ENCODE measurements at regions not wholly inside any gene's neighbourhood (a gene's known extent, or its start where the extent isn't known, plus 50 kb on each side); places are given as distances from the start of the nearest gene placed in this dataset.
"Not testable (repeated sequence)": the region's sequence is repeated elsewhere in the genome, so short reads cannot be mapped to it uniquely, and the experiment has no call there.

- TF ChIP-seq ZNF416 (CRISPR knock-in tag; IDR thresholded peaks at IDR 0.05) (no peak), MXD4 (CRISPR knock-in tag; IDR thresholded peaks at IDR 0.05; ENCODE audit: borderline replicate concordance) (no peak), USF1 (CRISPR knock-in tag; IDR thresholded peaks at IDR 0.05) (no peak)
These were observed 216.3 kb downstream of the HHIP start (continued) for GRCh38 chr4:144862210-144862609.

GRCh38 chr4:144864891-144865290 lies 218.9 kb downstream of the HHIP start:
- not testable (repeated sequence) for ATAC-seq

GRCh38 chr4:144868309-144868708 lies 222.4 kb downstream of the HHIP start:
- no peak overlapping the region for H3K27ac Mint-ChIP-seq
- TF ChIP-seq AR (CRISPR knock-in tag; IDR thresholded peaks at IDR 0.05) (no peak), ATF6 (CRISPR knock-in tag; IDR thresholded peaks at IDR 0.05) (no peak), IRF1 (CRISPR knock-in tag; IDR thresholded peaks at IDR 0.05) (no peak), E2F1 (CRISPR knock-in tag; IDR thresholded peaks at IDR 0.05) (no peak), STAT6 (CRISPR knock-in tag; conservative IDR thresholded peaks at IDR 0.05; ENCODE audit: low read depth) (no peak), CTCF (IDR thresholded peaks at IDR 0.05) (no peak), ZNF425 (CRISPR knock-in tag; conservative IDR thresholded peaks at IDR 0.05) (no peak), PREB (CRISPR knock-in tag; IDR thresholded peaks at IDR 0.05; ENCODE audit: borderline replicate concordance) (no peak), OVOL2 (CRISPR knock-in tag; IDR thresholded peaks at IDR 0.05; ENCODE audit: borderline replicate concordance) (no peak), FOXP4 (CRISPR knock-in tag; IDR thresholded peaks at IDR 0.05) (no peak)

More at GRCh38 chr4:144864891-144865290, 218.9 kb downstream of the HHIP start:
- H3K4me1 Mint-ChIP-seq; H3K4me3 Mint-ChIP-seq; POLR2A ChIA-PET; H3K27me3 Mint-ChIP-seq (ENCODE audit: low read depth); CTCF ChIA-PET; H3K27ac Mint-ChIP-seq; DNase-seq (ENCODE audit: low spot score): not testable (repeated sequence)
- Mint-ChIP-seq H3K36me3 (peaks cover 34% of the 10 kb centered on the region), H3K9me3 (peaks cover 60% of the 10 kb centered on the region)

More at GRCh38 chr4:144868309-144868708, 222.4 kb downstream of the HHIP start:
- H3K4me1 Mint-ChIP-seq, result no peaks in the 10 kb centered on the region
- peaks cover 46% of the 10 kb centered on the region for H3K9me3 Mint-ChIP-seq
- peaks cover 3% of the 10 kb centered on the region; the same call in 1 of the 2 replicates for H3K27me3 Mint-ChIP-seq (ENCODE audit: low read depth)
- H3K36me3 Mint-ChIP-seq, result peaks cover 34% of the 10 kb centered on the region
- POLR2A ChIA-PET, result no interaction called here
- no peak overlapping the region for H3K4me3 Mint-ChIP-seq
- CTCF ChIA-PET, result no interaction called here
- DNase-seq (ENCODE audit: low spot score) (no peak), ATAC-seq (no peak)

All from WTC11 (cell line).